Esophagus muscularis mucosa (tissue), 4 donors: ENCODE measurements at regions not wholly inside any gene's neighbourhood (a gene's known extent, or its start where the extent isn't known, plus 50 kb on each side); places are given as distances from the start of the nearest gene placed in this dataset.

Experiments
- DNase-seq: peaks from one replicate; pipeline ENCODE4 v3.0.0-alpha.2; 2017; ENCODE audit errors: extremely low spot score
- H3K27ac ChIP-seq, 4 donors: fragments of 200-600 bp; sonication (generic); replicated peaks in 1 of 4; 1 replicate in 3 of 4; 2 replicates in 1 of 4; pipeline ENCODE4 v1.5.1; 2016 to 2019; ENCODE audit warnings: mild to moderate bottlenecking in 1 of 4
- H3K27me3 ChIP-seq, 4 donors: fragments of 200-600 bp; sonication (generic); one replicate each; pipeline versions ENCODE4 v1.5.1 to v1.6.0; 2016 to 2019
- H3K36me3 ChIP-seq, 4 donors: fragments of 200-600 bp; sonication (generic); one replicate each; pipeline ENCODE4 v1.5.1; 2016 to 2019
- H3K4me1 ChIP-seq, 4 donors: fragments of 200-600 bp; sonication (generic); one replicate each; pipeline ENCODE4 v1.5.1; 2016 to 2019
- H3K4me3 ChIP-seq, 4 donors: fragments of 200-600 bp; sonication (generic); 1 replicate in 2 of 4; 2 replicates in 2 of 4; pipeline ENCODE4 v1.5.1; 2016 to 2019; ENCODE audit warnings: mild to moderate bottlenecking in 4 of 4, moderate library complexity in 1 of 4
- H3K9me3 ChIP-seq, 4 donors: fragments of 200-600 bp; sonication (generic); 1 replicate in 3 of 4; 2 replicates in 1 of 4; pipeline ENCODE4 v1.5.1; 2016 to 2019
- CTCF ChIP-seq, 3 experiments: fragments of 200-600 bp in 2 of 3; fragments of 450-650 bp in 1 of 3; sonication (generic) in 2 of 3; IDR thresholded peaks; one replicate each; pipeline ENCODE4 v1.5.1; 2017 to 2019; ENCODE audit warnings: antibody characterized with exemption in 3 of 3, mild to moderate bottlenecking in 2 of 3, moderate library complexity in 1 of 3
- EP300 ChIP-seq: sonication (generic); formaldehyde crosslinking; IDR thresholded peaks from one replicate; pipeline ENCODE4 v1.6.1; 2017; ENCODE audit warnings: antibody characterized with exemption
- POLR2A ChIP-seq: fragments of 450-650 bp; IDR thresholded peaks from one replicate; pipeline ENCODE4 v1.6.1; 2017; ENCODE audit warnings: antibody characterized with exemption, moderate library complexity, mild to moderate bottlenecking, low read depth
- POLR2AphosphoS5 ChIP-seq, 2 donors: sonication (generic); formaldehyde crosslinking; IDR thresholded peaks; one replicate each; pipeline ENCODE4 v1.6.1; 2017; ENCODE audit warnings: antibody characterized with exemption in 2 of 2
- WGBS: methylation state at CpG from one replicate; pipeline ENCODE4 v1.1.5; 2018; 5-methylcytosine and 5-hydroxymethylcytosine counted together
- intact Hi-C: fragments of 100-400 bp; cut with DNase I; formaldehyde crosslinking; loops from one replicate; pipeline ENCODE4 v1.15.1; 2023

- Histone ChIP-seq H3K27ac (peak overlapping the region; percentile 70 to 83 (median 77)), H3K27me3 (no peaks in the 10 kb centered on the region), H3K9me3 (no peaks in the 10 kb centered on the region), H3K4me3 (peak overlapping the region in 1 of 4 donors; percentile 19), H3K4me1 (peaks cover 3 to 22% (median 18%) of the 10 kb centered on the region in 4 donors), H3K36me3 (no peaks in the 10 kb centered on the region)
- WGBS = 63% methylated on average over 5 of the region's 5 CpGs
- intact Hi-C loops = loop anchor here (5.0 to 10.0 kb wide), 3 partner anchors 185 to 1405 kb away; no protein-coding TSS in a partner anchor
- no peak for DNase-seq
- TF ChIP-seq POLR2A (no peak), CTCF (IDR thresholded peaks at IDR 0.05) (no peak), POLR2AphosphoS5 (IDR thresholded peaks at IDR 0.05) (no peak), EP300 (no peak)
These were observed 76.8 kb upstream of the PITRM1 start for GRCh38 chr10:3249307-3249889.

- TF ChIP-seq POLR2AphosphoS5 (IDR thresholded peaks at IDR 0.05) (peak; percentile 24 to 59), POLR2A (no peak)
- 21% methylated on average over 6 of the region's 6 CpGs for WGBS
- H3K27ac ChIP-seq = peak overlapping the region; percentile 70 to 83 (median 77)
- H3K36me3 ChIP-seq = no peaks in the 10 kb centered on the region
- DNase-seq = no peak
- peaks cover 3 to 22% (median 18%) of the 10 kb centered on the region in 4 donors for H3K4me1 ChIP-seq
- H3K27me3 ChIP-seq = no peaks in the 10 kb centered on the region
- no peaks in the 10 kb centered on the region for H3K9me3 ChIP-seq
- peak overlapping the region in 1 of 4 donors; percentile 19 for H3K4me3 ChIP-seq
- intact Hi-C loops = loop anchor here (5.0 to 10.0 kb wide), 3 partner anchors 186 to 1406 kb away; no protein-coding TSS in a partner anchor
These were observed 76.1 kb upstream of the PITRM1 start for GRCh38 chr10:3248526-3249306.

GRCh38 chr10:3245395-3245794, 72.8 kb upstream of the PITRM1 start:
- 99% methylated on average over 11 of the region's 11 CpGs for WGBS
- no peak for TF ChIP-seq POLR2A
- no peak for TF ChIP-seq CTCF (IDR thresholded peaks at IDR 0.05)
- no peak for TF ChIP-seq EP300
- TF ChIP-seq POLR2AphosphoS5 (IDR thresholded peaks at IDR 0.05) = no peak
- Histone ChIP-seq H3K9me3 (no peaks in the 10 kb centered on the region), H3K27ac (no peak overlapping the region), H3K27me3 (no peaks in the 10 kb centered on the region), H3K4me1 (peaks cover 3 to 22% (median 18%) of the 10 kb centered on the region in 4 donors), H3K4me3 (no peak overlapping the region), H3K36me3 (no peaks in the 10 kb centered on the region)
- intact Hi-C loops = loop anchor here (5.0 to 10.0 kb wide), 3 partner anchors 189 to 1409 kb away; no protein-coding TSS in a partner anchor
- DNase-seq = no peak

GRCh38 chr10:3241967-3242650, 69.5 kb upstream of the PITRM1 start:
- H3K27ac ChIP-seq = no peak overlapping the region
- H3K4me3 ChIP-seq = no peak overlapping the region
- no peak for DNase-seq
- H3K36me3 ChIP-seq = no peaks in the 10 kb centered on the region
- no peaks in the 10 kb centered on the region for H3K27me3 ChIP-seq
- WGBS = 89% methylated on average over 10 of the region's 10 CpGs
- peaks cover 6 to 11% (median 8%) of the 10 kb centered on the region in 4 donors for H3K4me1 ChIP-seq
- intact Hi-C loops = loop anchor here (5.0 to 10.0 kb wide), 3 partner anchors 193 to 1525 kb away; no protein-coding TSS in a partner anchor
- TF ChIP-seq EP300 (no peak), POLR2A (no peak)
- H3K9me3 ChIP-seq = no peaks in the 10 kb centered on the region

- TF ChIP-seq CTCF (IDR thresholded peaks at IDR 0.05) (no peak), POLR2AphosphoS5 (IDR thresholded peaks at IDR 0.05) (no peak), EP300 (no peak), POLR2A (no peak)
- no peaks in the 10 kb centered on the region for H3K27me3 ChIP-seq
- no peak overlapping the region for H3K4me3 ChIP-seq
- no peak for DNase-seq
- intact Hi-C loops = loop anchor here (5.0 to 10.0 kb wide), 3 partner anchors 193 to 1526 kb away; no protein-coding TSS in a partner anchor
- no peaks in the 10 kb centered on the region for H3K36me3 ChIP-seq
- WGBS = 88% methylated on average over 18 of the region's 24 CpGs
- H3K9me3 ChIP-seq = no peaks in the 10 kb centered on the region
- peaks cover 6 to 11% (median 8%) of the 10 kb centered on the region in 4 donors for H3K4me1 ChIP-seq
- H3K27ac ChIP-seq = no peak overlapping the region
These were observed 68.8 kb upstream of the PITRM1 start for GRCh38 chr10:3241274-3241921.
